GM19452 (cell line): ENCODE measurements at regions not wholly inside any gene's neighbourhood (a gene's known extent, or its start where the extent isn't known, plus 50 kb on each side); places are given as distances from the start of the nearest gene placed in this dataset.

ENCODE experiments used
- ATAC-seq: cut with Tn5 transposase; IDR thresholded peaks from one replicate; pipeline ENCODE4 v1.9.1; 2021; ENCODE audit not compliant: unreplicated experiment

DNA sequence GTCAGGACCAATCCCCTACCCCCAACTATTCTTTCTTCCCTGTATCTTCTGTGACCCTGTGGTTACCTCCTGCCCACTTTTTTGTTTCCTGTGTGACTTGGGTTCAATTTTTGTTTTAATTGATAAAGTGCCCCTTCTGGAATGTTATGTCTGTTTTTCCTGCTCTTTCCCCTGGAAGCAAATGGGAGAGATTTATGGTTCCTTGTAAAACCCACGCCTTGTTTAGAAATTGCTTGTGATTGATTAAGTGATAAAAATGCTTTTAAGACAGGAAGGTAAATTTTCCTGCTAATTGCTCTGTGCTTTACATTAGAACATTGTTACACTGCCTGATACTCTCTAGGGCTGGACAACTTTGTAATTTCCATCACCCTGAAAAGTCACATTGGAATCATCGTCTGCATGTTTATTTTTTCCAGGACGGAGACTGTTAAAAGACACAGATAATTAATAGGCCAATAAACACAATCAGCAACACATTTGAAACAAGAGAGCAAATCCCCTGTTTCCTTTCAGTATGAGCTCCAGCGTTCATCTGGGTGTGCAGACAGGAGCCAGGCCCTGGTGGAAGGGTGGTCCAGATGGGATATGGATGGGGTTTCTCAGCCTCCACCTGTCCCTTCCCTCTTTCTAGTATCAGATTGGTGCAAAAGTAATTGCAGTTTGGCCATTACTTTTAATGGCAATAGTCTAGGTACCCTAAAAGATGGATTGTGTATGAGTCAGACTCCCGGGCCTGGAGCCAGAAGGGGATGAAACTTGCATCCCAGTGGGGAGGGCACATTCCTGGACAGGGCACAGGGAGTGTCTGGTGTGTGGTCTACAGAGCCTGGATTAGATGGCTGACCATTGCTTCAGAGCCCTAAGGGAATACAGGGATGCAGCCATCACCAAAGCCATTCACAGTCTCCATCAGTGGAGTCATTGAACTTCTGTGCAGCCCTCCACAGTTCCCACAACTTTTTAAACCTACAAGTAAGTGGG is 58.1 kb upstream of the AGBL1 start:
- ATAC-seq: no peak

DNA sequence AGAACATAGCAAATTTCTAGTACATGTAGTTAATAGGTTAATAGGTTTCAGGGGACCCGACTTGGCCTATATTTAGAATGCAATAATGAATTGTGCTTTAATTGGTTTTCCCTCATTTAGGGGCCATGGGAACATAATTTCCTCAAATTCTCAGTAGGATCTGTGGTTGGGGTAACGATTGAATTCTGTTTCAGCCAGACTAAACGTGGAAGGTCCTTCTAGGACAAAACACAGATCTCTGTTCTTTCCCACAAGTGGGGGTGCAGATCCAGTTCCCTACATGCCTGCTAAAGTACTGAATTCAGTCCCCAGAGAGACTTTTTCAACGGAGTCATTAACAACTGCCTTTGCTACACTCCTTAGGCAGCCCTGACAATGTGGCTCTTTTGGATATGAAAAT is 50.7 kb upstream of the AGBL1 start:
- ATAC-seq: no peak
